ENCODE measurements at regions not wholly inside any gene's neighbourhood (a gene's known extent, or its start where the extent isn't known, plus 50 kb on each side); places are given as distances from the start of the nearest gene placed in this dataset.

- TF ChIP-seq CTCF (IDR thresholded peaks at IDR 0.05; ENCODE audit: low read depth, low read length, missing control alignments): no peak
- H3K4me3 ChIP-seq (replicated peaks; ENCODE audit: low read depth, low read length): no peak overlapping the region
- no peak for DNase-seq (ENCODE audit: extremely low read depth, low read depth)
These were observed 200.5 kb upstream of the PRICKLE1 start for GRCh38 chr12:42789808-42790760.

GRCh38 chr12:42786400-42787148 lies 197.0 kb upstream of the PRICKLE1 start:
- no peak overlapping the region for H3K4me3 ChIP-seq (replicated peaks; ENCODE audit: low read depth, low read length)
- DNase-seq (ENCODE audit: extremely low read depth, low read depth): no peak
- no peak for TF ChIP-seq CTCF (IDR thresholded peaks at IDR 0.05; ENCODE audit: low read depth, low read length, missing control alignments)

GRCh38 chr12:42785944-42786343 lies 196.4 kb upstream of the PRICKLE1 start:
- DNase-seq (ENCODE audit: extremely low read depth, low read depth): no peak
- TF ChIP-seq CTCF (IDR thresholded peaks at IDR 0.05; ENCODE audit: low read depth, low read length, missing control alignments): no peak
- H3K4me3 ChIP-seq (replicated peaks; ENCODE audit: low read depth, low read length): no peak overlapping the region

GRCh38 chr12:42780671-42781070 lies 191.1 kb upstream of the PRICKLE1 start:
- no peak for TF ChIP-seq CTCF (IDR thresholded peaks at IDR 0.05; ENCODE audit: low read depth, low read length, missing control alignments)
- H3K4me3 ChIP-seq (replicated peaks; ENCODE audit: low read depth, low read length): no peak overlapping the region
- no peak for DNase-seq (ENCODE audit: extremely low read depth, low read depth)

- no peak for TF ChIP-seq CTCF (IDR thresholded peaks at IDR 0.05; ENCODE audit: low read depth, low read length, missing control alignments)
- no peak for DNase-seq (ENCODE audit: extremely low read depth, low read depth)
- no peak overlapping the region for H3K4me3 ChIP-seq (replicated peaks; ENCODE audit: low read depth, low read length)
These were observed 189.8 kb upstream of the PRICKLE1 start for GRCh38 chr12:42779186-42779859.

- TF ChIP-seq CTCF (IDR thresholded peaks at IDR 0.05; ENCODE audit: low read depth, low read length, missing control alignments): no peak
- no peak for DNase-seq (ENCODE audit: extremely low read depth, low read depth)
- no peak overlapping the region for H3K4me3 ChIP-seq (replicated peaks; ENCODE audit: low read depth, low read length)
These were observed 186.8 kb upstream of the PRICKLE1 start for GRCh38 chr12:42776396-42776795.
